ENCODE measurements at regions not wholly inside any gene's neighbourhood (a gene's known extent, or its start where the extent isn't known, plus 50 kb on each side); places are given as distances from the start of the nearest gene placed in this dataset.
A peak's percentile ranks its signal among the peaks of the same experiment; 100 is the strongest.

- no peaks in the 10 kb centered on the region for H3K36me3 ChIP-seq (ENCODE audit: control insufficient read depth in 1 of 2, insufficient read depth in 2 of 2, low read length in 1 of 2)
- 55 to 56% methylated on average over 6 of the region's 6 CpGs for WGBS, 2 donors
- no peaks in the 10 kb centered on the region for H3K27me3 ChIP-seq (ENCODE audit: control insufficient read depth in 1 of 2, insufficient read depth in 2 of 2, low read length in 1 of 2)
- no peak overlapping the region for H3K27ac ChIP-seq (ENCODE audit: low read depth in 1 of 2, low read length in 2 of 2)
- no peaks in the 10 kb centered on the region for H3K9me3 ChIP-seq (ENCODE audit: control insufficient read depth, low read length)
- H3K4me1 ChIP-seq (ENCODE audit: control insufficient read depth in 1 of 2, insufficient read depth in 2 of 2, low read length in 2 of 2): no peaks in the 10 kb centered on the region
- peak in 1 of 2 donors; percentile 36 for DNase-seq
- intact Hi-C loops (cut with DNase I): no loop called here
- ATAC-seq (ENCODE audit: low FRiP score): no peak
- H3K4me3 ChIP-seq (ENCODE audit: low read length in 2 of 2): no peak overlapping the region
These were observed 367.4 kb downstream of the SEC14L1 start for GRCh38 chr17:77508047-77508715.

GRCh38 chr17:77509089-77509488 is 368.3 kb downstream of the SEC14L1 start:
- H3K9me3 ChIP-seq (ENCODE audit: control insufficient read depth, low read length): no peaks in the 10 kb centered on the region
- no peaks in the 10 kb centered on the region for H3K4me1 ChIP-seq (ENCODE audit: control insufficient read depth in 1 of 2, insufficient read depth in 2 of 2, low read length in 2 of 2)
- 98% methylated on average over 2 of the region's 2 CpGs for WGBS, 2 donors
- no peaks in the 10 kb centered on the region for H3K36me3 ChIP-seq (ENCODE audit: control insufficient read depth in 1 of 2, insufficient read depth in 2 of 2, low read length in 1 of 2)
- intact Hi-C loops (cut with DNase I): no loop called here
- H3K27ac ChIP-seq (ENCODE audit: low read depth in 1 of 2, low read length in 2 of 2): no peak overlapping the region
- ATAC-seq (ENCODE audit: low FRiP score) (no peak), DNase-seq (no peak)
- no peak overlapping the region for H3K4me3 ChIP-seq (ENCODE audit: low read length in 2 of 2)
- no peaks in the 10 kb centered on the region for H3K27me3 ChIP-seq (ENCODE audit: control insufficient read depth in 1 of 2, insufficient read depth in 2 of 2, low read length in 1 of 2)

GRCh38 chr17:77509599-77509998 is 368.8 kb downstream of the SEC14L1 start:
- DNase-seq (no peak), ATAC-seq (ENCODE audit: low FRiP score) (no peak)
- H3K27ac ChIP-seq (ENCODE audit: low read depth in 1 of 2, low read length in 2 of 2): no peak overlapping the region
- intact Hi-C loops (cut with DNase I): no loop called here
- no peaks in the 10 kb centered on the region for H3K36me3 ChIP-seq (ENCODE audit: control insufficient read depth in 1 of 2, insufficient read depth in 2 of 2, low read length in 1 of 2)
- H3K27me3 ChIP-seq (ENCODE audit: control insufficient read depth in 1 of 2, insufficient read depth in 2 of 2, low read length in 1 of 2): no peaks in the 10 kb centered on the region
- H3K4me1 ChIP-seq (ENCODE audit: control insufficient read depth in 1 of 2, insufficient read depth in 2 of 2, low read length in 2 of 2): no peaks in the 10 kb centered on the region
- WGBS, 2 donors: 94 to 98% methylated on average over 2 of the region's 2 CpGs
- H3K9me3 ChIP-seq (ENCODE audit: control insufficient read depth, low read length): no peaks in the 10 kb centered on the region
- H3K4me3 ChIP-seq (ENCODE audit: low read length in 2 of 2): no peak overlapping the region

- Histone ChIP-seq H3K27me3 (ENCODE audit: control insufficient read depth in 1 of 2, insufficient read depth in 2 of 2, low read length in 1 of 2) (no peaks in the 10 kb centered on the region), H3K4me1 (ENCODE audit: control insufficient read depth in 1 of 2, insufficient read depth in 2 of 2, low read length in 2 of 2) (no peaks in the 10 kb centered on the region), H3K9me3 (ENCODE audit: control insufficient read depth, low read length) (no peaks in the 10 kb centered on the region), H3K27ac (ENCODE audit: low read depth in 1 of 2, low read length in 2 of 2) (no peak overlapping the region), H3K36me3 (ENCODE audit: control insufficient read depth in 1 of 2, insufficient read depth in 2 of 2, low read length in 1 of 2) (no peaks in the 10 kb centered on the region), H3K4me3 (ENCODE audit: low read length in 2 of 2) (no peak overlapping the region)
- 82 to 89% methylated on average over 8 of the region's 8 CpGs for WGBS, 2 donors
- intact Hi-C loops (cut with DNase I): no loop called here
- DNase-seq (peak in 1 of 2 donors; percentile 34), ATAC-seq (ENCODE audit: low FRiP score) (no peak)
These were observed 369.5 kb downstream of the SEC14L1 start for GRCh38 chr17:77510133-77510796.

- 82 to 87% methylated on average over 1 of the region's 1 CpG for WGBS, 2 donors
These were observed 370.8 kb downstream of the SEC14L1 start for GRCh38 chr17:77511514-77512061.

GRCh38 chr17:77512062-77512946 is 371.5 kb downstream of the SEC14L1 start:
- intact Hi-C loops (cut with DNase I): no loop called here
- WGBS, 2 donors: 84 to 90% methylated on average over 6 of the region's 6 CpGs
- Histone ChIP-seq H3K36me3 (ENCODE audit: control insufficient read depth in 1 of 2, insufficient read depth in 2 of 2, low read length in 1 of 2) (no peaks in the 10 kb centered on the region), H3K9me3 (ENCODE audit: control insufficient read depth, low read length) (no peaks in the 10 kb centered on the region), H3K4me1 (ENCODE audit: control insufficient read depth in 1 of 2, insufficient read depth in 2 of 2, low read length in 2 of 2) (no peaks in the 10 kb centered on the region), H3K27me3 (ENCODE audit: control insufficient read depth in 1 of 2, insufficient read depth in 2 of 2, low read length in 1 of 2) (no peaks in the 10 kb centered on the region), H3K27ac (ENCODE audit: low read depth in 1 of 2, low read length in 2 of 2) (no peak overlapping the region), H3K4me3 (ENCODE audit: low read length in 2 of 2) (no peak overlapping the region)
- ATAC-seq (ENCODE audit: low FRiP score) (no peak), DNase-seq (no peak)

More at GRCh38 chr17:77511514-77512061, 370.8 kb downstream of the SEC14L1 start:
- DNase-seq (no peak), ATAC-seq (ENCODE audit: low FRiP score) (no peak)
- Histone ChIP-seq H3K27me3 (ENCODE audit: control insufficient read depth in 1 of 2, insufficient read depth in 2 of 2, low read length in 1 of 2) (no peaks in the 10 kb centered on the region), H3K4me3 (ENCODE audit: low read length in 2 of 2) (no peak overlapping the region), H3K4me1 (ENCODE audit: control insufficient read depth in 1 of 2, insufficient read depth in 2 of 2, low read length in 2 of 2) (no peaks in the 10 kb centered on the region), H3K36me3 (ENCODE audit: control insufficient read depth in 1 of 2, insufficient read depth in 2 of 2, low read length in 1 of 2) (no peaks in the 10 kb centered on the region), H3K9me3 (ENCODE audit: control insufficient read depth, low read length) (no peaks in the 10 kb centered on the region), H3K27ac (ENCODE audit: low read depth in 1 of 2, low read length in 2 of 2) (no peak overlapping the region)
- intact Hi-C loops (cut with DNase I): no loop called here

- intact Hi-C loops (cut with DNase I): no loop called here
- no peaks in the 10 kb centered on the region for H3K36me3 ChIP-seq (ENCODE audit: control insufficient read depth in 1 of 2, insufficient read depth in 2 of 2, low read length in 1 of 2)
- no peak for DNase-seq
- H3K4me3 ChIP-seq (ENCODE audit: low read length in 2 of 2): no peak overlapping the region
- no peaks in the 10 kb centered on the region for H3K27me3 ChIP-seq (ENCODE audit: control insufficient read depth in 1 of 2, insufficient read depth in 2 of 2, low read length in 1 of 2)
- ATAC-seq (ENCODE audit: low FRiP score): no peak
- H3K27ac ChIP-seq (ENCODE audit: low read depth in 1 of 2, low read length in 2 of 2): no peak overlapping the region
- H3K9me3 ChIP-seq (ENCODE audit: control insufficient read depth, low read length): no peaks in the 10 kb centered on the region
- H3K4me1 ChIP-seq (ENCODE audit: control insufficient read depth in 1 of 2, insufficient read depth in 2 of 2, low read length in 2 of 2): no peaks in the 10 kb centered on the region
- WGBS, 2 donors: 67 to 75% methylated on average over 3 of the region's 3 CpGs
These were observed 372.3 kb downstream of the SEC14L1 start for GRCh38 chr17:77513045-77513444.

- ATAC-seq (ENCODE audit: low FRiP score): no peak
- Histone ChIP-seq H3K36me3 (ENCODE audit: control insufficient read depth in 1 of 2, insufficient read depth in 2 of 2, low read length in 1 of 2) (no peaks in the 10 kb centered on the region), H3K4me3 (ENCODE audit: low read length in 2 of 2) (no peak overlapping the region), H3K9me3 (ENCODE audit: control insufficient read depth, low read length) (no peaks in the 10 kb centered on the region), H3K27ac (ENCODE audit: low read depth in 1 of 2, low read length in 2 of 2) (no peak overlapping the region), H3K27me3 (ENCODE audit: control insufficient read depth in 1 of 2, insufficient read depth in 2 of 2, low read length in 1 of 2) (no peaks in the 10 kb centered on the region), H3K4me1 (ENCODE audit: control insufficient read depth in 1 of 2, insufficient read depth in 2 of 2, low read length in 2 of 2) (no peaks in the 10 kb centered on the region)
- no peak for DNase-seq
- intact Hi-C loops (cut with DNase I): no loop called here
These were observed 374.5 kb downstream of the SEC14L1 start for GRCh38 chr17:77515227-77515626.
